SK-N-MC (cell line): ENCODE measurements at regions not wholly inside any gene's neighbourhood (a gene's known extent, or its start where the extent isn't known, plus 50 kb on each side); places are given as distances from the start of the nearest gene placed in this dataset.
"Not testable (repeated sequence)": the region's sequence is repeated elsewhere in the genome, so short reads cannot be mapped to it uniquely, and the experiment has no call there.

Experiments
- DNase-seq: peaks from one replicate; pipeline ENCODE4 v3.0.0-alpha.2; 2011; ENCODE audit warnings: low read depth, low spot score
- H3K27ac ChIP-seq: fragments of 200-600 bp; sonication (generic); 2 replicates; pipeline ENCODE4 v1.5.1; 2016; ENCODE audit warnings: mixed run types
- H3K36me3 ChIP-seq: fragments of 200-600 bp; sonication (generic); 2 replicates; pipeline ENCODE4 v1.6.1; 2017; ENCODE audit warnings: antibody characterized with exemption, low read length, mixed read lengths; ENCODE audit not compliant: insufficient read depth
- H3K4me3 ChIP-seq: fragments of 200-600 bp; sonication (generic); 2 replicates; pipeline ENCODE4 v1.5.1; 2016
- H3K9ac ChIP-seq: fragments of 200-600 bp; sonication (generic); 2 replicates; pipeline ENCODE4 v1.8.0; 2017; ENCODE audit warnings: mixed run types, mixed read lengths; ENCODE audit not compliant: insufficient read length
- H3K9me3 ChIP-seq: fragments of 200-600 bp; sonication (generic); 2 replicates; pipeline ENCODE4 v1.6.1; 2017; ENCODE audit warnings: low read depth, mild to moderate bottlenecking, antibody characterized with exemption, low read length, moderate library complexity, mixed read lengths
- EZH2 ChIP-seq: fragments of 200-600 bp; sonication (generic); IDR thresholded peaks from one replicate; pipeline ENCODE4 v1.6.1; 2017; ENCODE audit warnings: antibody characterized with exemption
- FOXP2 ChIP-seq: optimal IDR thresholded peaks from 2 replicates; pipeline ENCODE3; 2011; ENCODE audit warnings: mild to moderate bottlenecking, moderate library complexity; ENCODE audit not compliant: insufficient read depth; ENCODE audit errors: extremely low read length, control extremely low read depth
- POLR2AphosphoS5 ChIP-seq: IDR thresholded peaks from 2 replicates; pipeline ENCODE4 v1.6.1; 2012; ENCODE audit warnings: mild to moderate bottlenecking, low read depth, low read length, borderline replicate concordance

DNA sequence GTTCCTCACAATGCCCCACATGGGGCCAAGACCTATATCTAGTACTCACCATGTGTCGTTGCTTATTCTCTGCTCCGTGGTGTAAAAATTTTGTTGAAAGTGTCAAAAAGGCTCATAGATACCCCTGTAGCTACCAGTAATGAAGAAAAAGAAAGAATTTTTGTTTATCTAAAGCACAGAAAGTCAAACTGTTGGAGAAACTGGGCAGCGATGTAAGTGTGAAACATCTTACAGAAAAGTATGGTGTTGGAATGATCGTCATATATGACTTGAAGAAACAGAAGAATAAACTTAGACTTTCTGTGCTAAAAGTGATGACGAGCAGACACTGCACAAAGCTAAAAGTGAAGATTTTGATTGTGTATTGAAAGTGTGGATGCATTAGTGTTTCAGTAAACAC lies 626.6 kb upstream of the GHITM start:
- Histone ChIP-seq H3K9ac (no peak overlapping the region), H3K9me3 (no peaks in the 10 kb centered on the region), H3K36me3 (no peaks in the 10 kb centered on the region), H3K4me3 (no peak overlapping the region), H3K27ac (no peak overlapping the region)
- no peak for DNase-seq
- TF ChIP-seq EZH2 (no peak), FOXP2 (no peak), POLR2AphosphoS5 (no peak)

DNA sequence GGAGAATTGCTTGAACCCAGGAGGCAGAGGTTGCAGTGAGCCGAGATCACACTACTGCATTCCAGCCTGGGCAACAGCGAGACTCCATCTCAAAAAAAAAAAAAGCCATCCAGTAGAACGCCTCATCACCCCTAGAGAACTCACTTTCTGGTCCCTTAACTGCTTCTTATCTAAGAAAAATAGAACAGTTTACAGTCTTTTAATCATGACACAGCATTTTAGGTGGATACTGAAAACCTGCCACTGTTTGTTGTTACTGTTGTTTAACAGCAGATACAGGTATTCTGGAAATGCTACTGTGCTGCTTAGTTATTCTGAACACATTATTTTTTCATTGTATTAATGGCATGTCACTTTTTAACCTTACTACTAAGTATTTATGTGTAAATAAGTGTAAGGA lies 624.3 kb upstream of the GHITM start:
- DNase-seq, result no peak
- TF ChIP-seq FOXP2 (no peak), EZH2 (no peak), POLR2AphosphoS5 (no peak)
- H3K9ac ChIP-seq, result no peak overlapping the region
- H3K9me3 ChIP-seq, result no peaks in the 10 kb centered on the region
- H3K4me3 ChIP-seq, result no peak overlapping the region
- H3K36me3 ChIP-seq, result no peaks in the 10 kb centered on the region
- no peak overlapping the region for H3K27ac ChIP-seq

DNA sequence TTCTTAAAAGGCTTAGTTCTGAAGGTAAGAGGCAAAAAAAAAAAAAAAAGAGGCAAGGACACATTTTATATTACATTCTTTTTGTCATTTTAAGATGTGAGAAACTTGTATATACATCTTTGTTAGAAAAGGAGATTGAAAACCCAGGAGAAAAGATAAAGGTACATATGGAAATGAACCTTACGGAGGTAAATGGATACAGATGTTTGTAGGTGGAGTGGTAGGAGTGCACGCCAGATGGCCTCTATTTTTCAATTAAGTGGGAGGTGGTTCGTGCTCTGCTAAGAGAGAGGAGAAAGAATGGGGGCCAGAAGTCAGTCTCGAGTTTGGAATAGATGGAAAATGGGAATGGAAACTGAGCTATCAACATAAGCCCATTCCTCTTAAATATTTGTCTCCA lies 622.5 kb upstream of the GHITM start:
- TF ChIP-seq EZH2 (no peak), POLR2AphosphoS5 (no peak), FOXP2 (no peak)
- H3K9ac ChIP-seq, result no peak overlapping the region
- no peaks in the 10 kb centered on the region for H3K36me3 ChIP-seq
- no peak for DNase-seq
- H3K9me3 ChIP-seq, result no peaks in the 10 kb centered on the region
- H3K4me3 ChIP-seq, result no peak overlapping the region
- no peak overlapping the region for H3K27ac ChIP-seq

DNA sequence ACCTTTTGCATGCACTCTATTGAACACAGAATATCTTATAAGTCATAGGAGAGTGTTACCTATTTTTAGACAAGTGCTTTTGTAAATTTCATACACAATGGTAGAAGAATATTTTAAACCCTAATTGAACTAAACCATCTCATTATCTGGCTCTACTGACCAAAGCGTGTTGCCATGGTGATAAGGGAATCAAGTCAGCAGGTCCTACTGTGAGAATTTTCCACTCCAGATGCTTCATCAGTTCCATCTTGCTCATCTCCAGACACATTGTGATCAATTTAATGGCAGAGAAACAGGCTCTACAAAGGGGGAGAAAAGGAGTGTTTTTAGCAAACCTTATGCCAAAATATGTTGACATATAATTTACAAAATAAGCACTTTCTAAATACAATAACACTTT lies 621.9 kb upstream of the GHITM start:
- H3K4me3 ChIP-seq, result no peak overlapping the region
- no peak overlapping the region for H3K9ac ChIP-seq
- H3K9me3 ChIP-seq, result no peaks in the 10 kb centered on the region
- DNase-seq, result no peak
- no peak overlapping the region for H3K27ac ChIP-seq
- TF ChIP-seq FOXP2, result no peak
- no peak for TF ChIP-seq EZH2
- TF ChIP-seq POLR2AphosphoS5, result no peak
- H3K36me3 ChIP-seq, result no peaks in the 10 kb centered on the region

DNA sequence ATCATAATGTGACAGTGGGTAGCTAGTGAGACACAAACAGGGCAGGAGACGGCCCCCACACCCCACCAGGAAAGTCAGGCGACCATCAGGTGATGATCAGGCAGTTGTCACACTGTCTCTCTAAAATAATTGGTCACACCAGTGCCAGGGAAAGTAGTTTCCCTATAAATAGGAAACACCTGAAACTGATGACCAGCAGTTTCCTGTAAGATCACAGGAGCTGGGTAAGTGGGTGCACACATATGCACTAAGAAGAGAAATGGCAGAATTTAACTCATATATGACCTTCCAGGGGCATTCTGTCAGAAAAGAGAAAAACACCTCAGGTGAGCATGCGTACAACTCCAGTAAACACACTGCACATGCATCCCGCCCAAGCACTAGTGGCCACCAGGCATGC lies 620.5 kb upstream of the GHITM start:
- Histone ChIP-seq H3K9ac (no peak overlapping the region), H3K4me3 (no peak overlapping the region), H3K36me3 (no peaks in the 10 kb centered on the region), H3K27ac (no peak overlapping the region), H3K9me3 (no peaks in the 10 kb centered on the region)
- DNase-seq, result no peak
- TF ChIP-seq EZH2 (no peak), POLR2AphosphoS5 (no peak), FOXP2 (no peak)

DNA sequence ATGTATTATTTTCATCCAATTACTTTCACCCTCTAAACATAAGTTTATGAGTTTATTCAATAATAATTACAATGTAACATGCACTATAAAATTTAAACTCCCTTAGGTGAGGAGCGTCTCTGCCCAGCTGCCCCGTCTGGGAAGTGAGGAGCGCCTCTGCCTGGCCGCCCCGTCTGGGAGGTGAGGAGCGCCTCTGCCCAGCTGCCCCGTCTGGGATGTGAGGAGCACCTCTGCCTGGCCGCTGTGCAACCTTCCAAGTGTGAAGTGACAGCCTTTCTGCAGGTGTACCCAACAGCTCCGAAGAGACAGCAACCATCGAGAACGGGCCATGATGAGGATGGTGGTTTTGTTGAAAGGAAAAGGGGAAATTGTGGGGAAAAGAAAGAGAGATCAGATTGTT lies 618.9 kb upstream of the GHITM start:
- DNase-seq, H3K27ac ChIP-seq: not testable (repeated sequence)

DNA sequence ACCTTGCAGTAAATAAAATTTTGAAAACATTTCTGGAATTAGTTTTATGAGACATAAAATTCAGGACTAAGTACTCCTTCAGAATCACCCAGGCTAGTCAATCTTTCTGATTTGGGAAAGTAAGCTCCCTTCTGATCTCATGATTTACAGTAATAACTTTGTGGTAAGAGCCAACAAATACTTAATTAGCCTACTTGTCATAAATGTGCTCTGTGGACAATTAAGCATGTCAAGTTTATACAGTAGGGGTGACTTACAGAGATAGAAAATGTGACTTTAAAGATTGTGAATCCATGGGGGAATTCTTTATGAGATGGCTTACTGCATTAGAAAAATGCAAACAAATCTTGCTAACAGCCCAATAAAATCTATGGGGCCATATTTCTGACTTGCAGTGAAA lies 616.9 kb upstream of the GHITM start:
- TF ChIP-seq FOXP2 (no peak), POLR2AphosphoS5 (no peak), EZH2 (no peak)
- Histone ChIP-seq H3K9ac (no peak overlapping the region), H3K27ac (no peak overlapping the region), H3K4me3 (no peak overlapping the region), H3K9me3 (no peaks in the 10 kb centered on the region), H3K36me3 (no peaks in the 10 kb centered on the region)
- no peak for DNase-seq

More for the DNA sequence above, 618.9 kb upstream of the GHITM start:
- H3K9me3 ChIP-seq, H3K36me3 ChIP-seq, H3K4me3 ChIP-seq, H3K9ac ChIP-seq: not testable (repeated sequence)

DNA sequence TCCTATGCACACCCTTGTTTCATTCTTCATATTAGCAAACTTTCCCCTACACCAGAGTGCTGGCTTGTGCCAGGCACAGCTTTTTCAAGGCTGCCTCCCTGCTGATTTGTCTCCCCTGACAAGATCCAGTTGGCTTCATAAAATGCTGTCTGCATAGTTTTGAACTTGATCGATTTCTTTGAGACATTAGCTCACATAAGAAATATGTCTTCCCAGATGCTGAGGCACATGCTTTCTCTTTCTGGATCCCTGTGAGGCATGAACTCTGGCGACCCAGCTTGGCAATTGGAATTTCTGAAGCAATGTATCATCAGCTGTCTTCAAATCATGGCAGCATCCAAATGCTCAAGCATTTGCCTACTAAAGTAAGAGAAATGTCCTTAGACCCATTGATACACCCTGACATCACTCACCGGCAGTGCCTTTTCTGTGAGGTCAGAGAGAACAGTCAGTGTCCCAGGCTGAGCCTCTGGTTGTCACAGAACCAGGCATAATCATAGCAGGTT lies 616.4 kb upstream of the GHITM start:
- TF ChIP-seq POLR2AphosphoS5 (no peak), EZH2 (no peak), FOXP2 (no peak)
- Histone ChIP-seq H3K36me3 (no peaks in the 10 kb centered on the region), H3K9me3 (no peaks in the 10 kb centered on the region), H3K27ac (no peak overlapping the region), H3K9ac (no peak overlapping the region), H3K4me3 (no peak overlapping the region)
- no peak for DNase-seq

DNA sequence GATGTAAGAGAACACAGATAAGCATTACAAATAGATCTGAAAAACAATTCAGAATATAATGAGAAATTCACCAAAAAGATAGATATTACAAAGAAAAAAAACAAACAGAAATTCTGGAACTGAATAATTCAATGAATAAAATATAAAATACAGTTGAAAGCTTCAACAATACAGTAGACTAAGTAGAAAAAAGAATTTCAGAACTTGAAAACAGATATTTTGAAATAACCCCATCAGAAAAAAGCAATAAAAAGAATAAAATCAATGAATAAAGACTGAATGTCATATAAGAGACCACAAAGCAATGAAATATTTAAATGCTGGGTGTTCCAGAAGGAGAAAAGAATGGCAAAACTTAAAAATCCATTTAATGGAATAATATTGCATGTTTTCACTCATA lies 611.4 kb upstream of the GHITM start:
- Histone ChIP-seq H3K36me3 (no peaks in the 10 kb centered on the region), H3K27ac (no peak overlapping the region), H3K9ac (no peak overlapping the region), H3K9me3 (no peaks in the 10 kb centered on the region), H3K4me3 (no peak overlapping the region)
- TF ChIP-seq POLR2AphosphoS5, result no peak
- TF ChIP-seq EZH2, result no peak
- TF ChIP-seq FOXP2, result no peak
- DNase-seq, result no peak
